Amygdala (tissue), 56 donors: ENCODE measurements at regions not wholly inside any gene's neighbourhood (a gene's known extent, or its start where the extent isn't known, plus 50 kb on each side); places are given as distances from the start of the nearest gene placed in this dataset.

ENCODE experiments used
- DNase-seq, 56 donors: peaks; one replicate each; lab custom pipeline; 2025; lab: John Stamatoyannopoulos, UW

- no peak for DNase-seq
Measured at GRCh38 chrX:148354916-148355315, 145.5 kb upstream of the AFF2 start.

- DNase-seq: no peak
Measured at GRCh38 chrX:148361641-148362040, 138.8 kb upstream of the AFF2 start.

DNA sequence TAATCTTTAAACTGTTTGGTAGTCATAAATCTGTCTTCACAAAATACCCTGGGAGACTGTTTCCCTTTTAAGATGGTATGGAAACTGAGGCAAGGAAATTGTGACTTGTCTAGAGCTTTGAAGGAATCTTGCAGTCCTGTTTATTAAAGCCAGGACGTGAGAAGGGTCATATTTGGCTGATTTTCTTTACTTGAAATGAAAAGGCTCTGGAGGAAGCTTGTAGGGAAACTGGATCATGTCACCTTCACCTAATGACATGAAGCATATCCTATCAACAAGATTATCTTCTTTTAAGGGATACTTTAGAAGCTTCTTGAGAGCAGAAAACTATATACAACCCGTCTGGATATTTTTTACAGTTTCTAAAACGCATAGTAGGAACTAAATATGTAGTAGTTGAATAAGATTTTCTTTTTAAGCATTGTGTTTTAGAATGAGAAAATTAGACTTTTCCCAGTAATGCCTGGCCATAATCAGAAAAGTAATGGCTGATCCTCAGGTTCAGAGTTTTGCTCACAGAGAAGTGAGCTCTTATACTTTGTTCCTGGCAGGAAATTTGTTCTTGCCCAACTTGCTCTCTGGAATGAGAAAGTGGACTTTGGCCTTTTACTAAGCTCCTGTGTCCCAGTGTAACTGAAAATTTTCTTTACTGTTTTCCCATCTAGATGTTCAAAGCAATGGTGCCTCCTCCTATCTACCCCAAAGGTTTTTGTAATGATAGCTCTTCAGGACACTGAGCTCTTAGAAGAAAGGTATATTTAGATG, 136.8 kb upstream of the AFF2 start:
- no peak for DNase-seq

DNA sequence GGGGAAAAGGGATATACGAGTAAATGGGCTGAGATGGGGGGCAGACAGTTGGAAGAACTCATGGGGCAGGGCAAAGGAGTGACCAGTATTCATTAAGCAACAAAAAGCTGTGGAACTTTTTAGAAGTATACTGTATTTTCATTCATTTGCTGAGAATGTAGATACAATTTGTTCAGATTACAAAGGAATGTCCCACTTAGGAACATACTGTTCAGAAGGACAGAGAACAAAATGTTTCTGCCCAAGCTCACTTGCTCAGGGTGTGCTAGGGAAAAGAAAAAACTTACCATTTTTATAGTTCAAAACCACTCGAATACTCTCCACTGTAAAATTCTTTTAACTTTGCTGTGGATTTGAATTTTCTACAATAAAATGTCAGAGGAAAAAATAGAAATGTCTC, 135.2 kb upstream of the AFF2 start:
- no peak for DNase-seq

- DNase-seq: no peak
Measured at GRCh38 chrX:148371291-148371690, 129.1 kb upstream of the AFF2 start.

DNA sequence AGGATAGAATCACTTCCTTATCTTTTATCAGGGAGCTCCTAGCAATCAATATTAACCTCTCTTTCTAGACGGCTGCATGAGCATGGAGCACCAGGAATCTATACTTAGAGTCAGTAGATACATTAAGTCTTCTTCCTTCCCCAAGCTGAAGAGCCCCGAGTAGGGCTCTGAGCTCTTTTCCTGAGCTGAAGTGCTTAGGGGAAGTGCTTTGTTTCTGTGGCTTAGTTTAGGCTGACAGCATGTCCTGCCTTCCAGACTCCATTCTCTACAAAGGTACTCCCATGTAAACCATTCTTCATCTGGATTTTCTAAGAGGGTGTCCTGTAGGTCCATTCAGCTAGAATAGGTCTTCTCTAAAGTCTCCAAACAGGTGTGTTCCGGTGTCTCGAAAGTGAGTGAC, 127.5 kb upstream of the AFF2 start:
- no peak for DNase-seq

GRCh38 chrX:148376342-148376741, 124.1 kb upstream of the AFF2 start:
- no peak for DNase-seq

DNA sequence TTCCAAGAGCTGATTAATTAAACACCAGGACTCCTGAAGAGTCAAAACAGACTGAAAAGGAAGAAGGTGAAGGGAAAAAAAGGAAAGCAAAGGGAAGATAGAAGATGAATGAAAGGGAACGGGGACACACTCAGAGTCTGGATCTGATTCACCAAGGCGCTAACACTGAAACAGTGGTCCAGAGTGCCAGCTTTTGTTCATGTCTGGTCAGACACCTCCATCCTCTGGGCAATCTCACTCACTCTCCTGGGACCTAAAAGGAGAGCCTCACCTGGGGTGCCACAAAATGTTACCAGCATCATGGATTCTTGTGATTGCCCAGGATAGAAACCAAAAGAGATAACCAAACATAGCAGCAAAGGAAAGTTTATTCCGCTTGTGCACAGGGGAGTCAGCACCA, 120.3 kb upstream of the AFF2 start:
- no peak for DNase-seq

GRCh38 chrX:148380650-148381561, 119.5 kb upstream of the AFF2 start:
- DNase-seq: no peak

GRCh38 chrX:148381603-148382002, 118.8 kb upstream of the AFF2 start:
- DNase-seq: no peak

- DNase-seq: no peak
Measured at GRCh38 chrX:148382983-148383382, 117.4 kb upstream of the AFF2 start.

DNA sequence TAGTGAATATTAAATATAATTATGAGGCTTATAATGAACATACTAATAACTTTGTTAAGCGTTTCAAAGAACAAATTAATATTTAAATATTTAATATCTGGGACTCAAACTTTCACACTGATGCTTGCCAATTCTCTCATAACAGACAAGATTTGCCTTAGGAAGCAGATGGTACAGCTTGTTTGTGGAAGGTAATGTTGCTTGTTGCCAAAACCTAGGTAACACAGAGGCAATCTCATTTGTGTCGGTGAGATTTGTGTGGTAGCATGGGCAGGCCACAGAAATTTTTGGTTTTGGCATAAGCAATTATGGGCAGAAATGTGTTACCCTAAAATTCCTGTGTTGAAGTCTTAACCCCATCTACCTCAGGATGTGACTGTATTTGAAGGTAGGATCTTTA, 114.9 kb upstream of the AFF2 start:
- DNase-seq: no peak

GRCh38 chrX:148389629-148390028, 110.8 kb upstream of the AFF2 start:
- DNase-seq: no peak

DNA sequence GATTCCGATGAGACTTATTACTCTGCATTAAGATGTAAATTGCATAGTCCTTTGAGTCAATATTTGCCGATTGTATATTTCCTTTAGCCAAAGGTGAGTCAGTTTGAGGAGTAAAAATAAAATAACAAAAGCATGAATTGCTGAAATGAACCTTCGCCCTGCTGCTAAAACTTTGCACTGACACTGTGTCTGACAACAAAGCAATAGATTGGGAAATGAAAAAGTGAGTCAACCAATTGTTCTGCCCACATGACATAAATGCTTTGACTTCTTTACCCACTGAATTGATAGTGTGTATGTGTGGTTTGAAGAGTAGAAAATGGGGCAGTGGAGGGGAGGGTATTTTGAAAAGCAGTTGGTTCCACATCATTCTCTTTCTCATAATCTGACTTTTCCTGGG, 88.4 kb upstream of the AFF2 start:
- DNase-seq: no peak

- no peak for DNase-seq
Measured at GRCh38 chrX:148416142-148416541, 84.3 kb upstream of the AFF2 start.

DNA sequence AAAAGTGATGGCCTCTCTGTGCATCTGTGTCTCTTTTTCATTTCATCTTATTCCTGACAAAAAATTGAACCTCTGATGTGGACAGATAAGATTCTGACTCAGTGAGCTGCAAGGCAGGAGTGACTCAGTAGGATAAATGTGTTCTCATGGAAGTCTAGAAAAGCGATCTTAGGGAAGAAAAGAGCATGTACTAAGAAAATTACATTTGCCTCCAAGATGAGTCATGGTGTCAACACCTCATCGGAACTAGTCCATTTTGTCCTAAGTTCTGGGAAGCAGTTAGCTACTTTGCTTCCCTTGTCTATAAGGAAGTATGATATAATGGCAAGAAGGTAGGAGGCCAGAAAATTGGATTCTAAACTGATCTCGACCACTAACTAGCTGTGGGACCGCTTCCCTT, 83.5 kb upstream of the AFF2 start:
- DNase-seq: no peak

- no peak for DNase-seq
Measured at GRCh38 chrX:148417934-148418333, 82.5 kb upstream of the AFF2 start.

- no peak for DNase-seq
Measured at GRCh38 chrX:148422526-148422925, 77.9 kb upstream of the AFF2 start.

GRCh38 chrX:148424570-148424969, 75.8 kb upstream of the AFF2 start:
- DNase-seq: no peak

DNA sequence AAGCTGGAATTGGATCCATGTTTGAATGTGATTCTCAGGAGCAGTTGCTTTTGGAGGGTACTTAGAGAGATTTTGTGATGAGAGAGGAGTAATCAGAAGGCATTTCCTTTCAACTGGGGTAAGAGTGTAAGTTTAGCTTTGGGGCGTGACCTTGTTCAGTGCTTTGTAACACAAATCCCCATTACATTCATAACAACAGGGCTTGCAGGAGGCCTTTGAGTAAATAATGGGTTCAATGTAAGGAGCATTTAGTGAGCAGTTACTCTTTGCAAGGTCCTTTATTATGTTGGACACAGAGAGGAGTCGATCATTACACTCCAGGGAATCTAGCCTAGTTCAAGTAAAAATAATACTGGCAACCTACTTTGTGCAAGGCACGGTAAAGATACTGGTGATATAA, 74.0 kb upstream of the AFF2 start:
- DNase-seq: no peak

- DNase-seq: no peak
Measured at GRCh38 chrX:148441387-148441786, 59.0 kb upstream of the AFF2 start.

GRCh38 chrX:148443216-148443615, 57.2 kb upstream of the AFF2 start:
- no peak for DNase-seq
